PC-3 (cell line): ENCODE measurements at regions not wholly inside any gene's neighbourhood (a gene's known extent, or its start where the extent isn't known, plus 50 kb on each side); places are given as distances from the start of the nearest gene placed in this dataset.

ENCODE experiments used
- CTCF ChIP-seq: fragments of 300-600 bp; sonication (generic); conservative IDR thresholded peaks from 2 replicates; pipeline ENCODE4 v1.5.1; 2017; ENCODE audit warnings: antibody characterized with exemption, low read depth, mild to moderate bottlenecking, low read length
- EZH2phosphoT487 ChIP-seq: fragments of 300-600 bp; sonication (generic); IDR thresholded peaks from 2 replicates; pipeline ENCODE4 v1.6.1; 2018; ENCODE audit warnings: mild to moderate bottlenecking, antibody characterized with exemption, low read length, borderline replicate concordance

- TF ChIP-seq CTCF, result no peak
- no peak for TF ChIP-seq EZH2phosphoT487
Measured at GRCh38 chr14:66141733-66142132, 344.4 kb upstream of the CCDC196 start.
